GM12878 (cell line): ENCODE measurements at regions not wholly inside any gene's neighbourhood (a gene's known extent, or its start where the extent isn't known, plus 50 kb on each side); places are given as distances from the start of the nearest gene placed in this dataset.

ENCODE experiments used
- ATAC-seq: fragments of 200-7000 bp; cut with Tn5 transposase; 3 replicates; pipeline ENCODE4 v1.9.1; 2020; ENCODE audit warnings: mild to moderate bottlenecking, moderate library complexity
- BruUV-seq: library from RNA; stranded (reverse); fragments of 400-500 nt; replicated peaks from 2 replicates; lab custom pipeline; 2021; lab: Mats Ljungman, UMichigan
- CTCF ChIA-PET: fragments of 300-600 bp; sonication (Branson Sonifier 250); formaldehyde crosslinking; extraction: SDS; loops from one replicate; lab custom pipeline; 2021; ENCODE audit warnings: inconsistent platforms; lab: Yijun Ruan, JAX
- POLR2A ChIA-PET: fragments of 350-600 bp; formaldehyde crosslinking; extraction: SDS; loops from one replicate; lab custom pipeline; 2021; ENCODE audit warnings: inconsistent platforms; lab: Charles Lee
- RAD21 ChIA-PET: fragments of 300-600 bp; sonication (Branson Sonifier 250); formaldehyde crosslinking; loops from one replicate; lab custom pipeline; 2023; ENCODE audit warnings: antibody characterized with exemption; ENCODE audit not compliant: unreplicated experiment; lab: Charles Lee
- SMC1A ChIA-PET: fragments of 300-600 bp; sonication (Branson Sonifier 250); formaldehyde crosslinking; loops from one replicate; lab custom pipeline; 2023; ENCODE audit not compliant: unreplicated experiment, uncharacterized antibody; lab: Charles Lee
- DNase-seq: peaks from one replicate; pipeline ENCODE4 v3.0.0-alpha.2; 2011; ENCODE audit warnings: low read depth, low spot score
- FAIRE-seq: peaks from 3 replicates; lab custom pipeline; 2011; peaks lifted over from hg19 to GRCh38; lab: Jason Lieb, UNC
- H2AFZ ChIP-seq: 2 replicates; pipeline ENCODE4 v1.6.0; 2011; ENCODE audit warnings: low read depth, low read length, control low read depth; ENCODE audit not compliant: control insufficient read depth
- H3K27ac ChIP-seq: 2 replicates; pipeline ENCODE4 v1.5.1; 2011; ENCODE audit warnings: control low read depth; ENCODE audit not compliant: control insufficient read depth, insufficient read depth
- H3K27me3 ChIP-seq, 2 experiments: replicated peaks in 1 of 2; 2 replicates each; pipeline versions ENCODE4 v1.6.0 to v1.6.1; 2011; ENCODE audit warnings: low read length in 1 of 2; ENCODE audit not compliant: control insufficient read depth in 2 of 2, insufficient read depth in 2 of 2
- H3K36me3 ChIP-seq, 2 experiments: 2 replicates each; pipeline ENCODE4 v1.5.1; 2011; ENCODE audit warnings: low read length in 1 of 2; ENCODE audit not compliant: control insufficient read depth in 2 of 2, insufficient read depth in 2 of 2
- H3K4me1 ChIP-seq: 2 replicates; pipeline ENCODE4 v1.6.1; 2011; ENCODE audit warnings: mild to moderate bottlenecking, low read length, moderate library complexity, mixed read lengths; ENCODE audit not compliant: control insufficient read depth, insufficient read depth
- H3K4me2 ChIP-seq: 2 replicates; pipeline ENCODE4 v1.6.0; 2011; ENCODE audit warnings: control low read depth; ENCODE audit not compliant: control insufficient read depth, insufficient read depth
- H3K4me3 ChIP-seq: fragments of 200-600 bp; sonication (generic); 2 replicates; pipeline ENCODE4 v1.5.1; 2016
- H3K79me2 ChIP-seq: 2 replicates; pipeline ENCODE4 v1.6.0; 2011; ENCODE audit warnings: low read length; ENCODE audit not compliant: control insufficient read depth, insufficient read depth
- H3K9ac ChIP-seq: 2 replicates; pipeline ENCODE4 v1.8.0; 2011; ENCODE audit warnings: low read length, control low read depth, mixed read lengths; ENCODE audit not compliant: control insufficient read depth, insufficient read depth
- H3K9me3 ChIP-seq: replicated peaks from 3 replicates; pipeline ENCODE4 v1.5.1; 2011; ENCODE audit warnings: mild to moderate bottlenecking, low read length; ENCODE audit not compliant: control insufficient read depth, insufficient read depth
- H4K20me1 ChIP-seq: 2 replicates; pipeline ENCODE4 v1.6.0; 2011; ENCODE audit not compliant: control insufficient read depth, insufficient read depth
- BCL11A ChIP-seq: IDR thresholded peaks from 2 replicates; pipeline ENCODE4 v1.6.1; 2011; ENCODE audit warnings: low read depth, low read length
- BRCA1 ChIP-seq: IDR thresholded peaks from 2 replicates; pipeline ENCODE4 v1.6.1; 2011; ENCODE audit warnings: low read depth, low read length, improper control_type of control experiment
- CEBPB ChIP-seq, 2 experiments: fragments of 150-350 bp in 1 of 2; IDR thresholded peaks; 2 replicates each; pipeline ENCODE4 v1.6.1; 2012 to 2014; ENCODE audit warnings: low read depth in 2 of 2, low read length in 2 of 2, borderline replicate concordance in 1 of 2, inconsistent platforms in 1 of 2
- CTCF ChIP-seq, 3 experiments: IDR thresholded peaks in 2 of 3; conservative IDR thresholded peaks in 1 of 3; 2 replicates each; pipeline ENCODE4 v1.5.1; 2011; ENCODE audit warnings: low read depth in 3 of 3, low read length in 3 of 3, mild to moderate bottlenecking in 3 of 3, control low read depth in 2 of 3, moderate library complexity in 2 of 3, inconsistent platforms in 1 of 3, mixed read lengths in 1 of 3; ENCODE audit not compliant: control insufficient read depth in 2 of 3, insufficient read depth in 1 of 3; ENCODE audit errors: extremely low read depth in 1 of 3
- FOXM1 ChIP-seq: IDR thresholded peaks from 2 replicates; pipeline ENCODE4 v1.6.1; 2012; ENCODE audit warnings: low read depth, mild to moderate bottlenecking, inconsistent platforms, low read length, moderate library complexity
- LARP7 ChIP-seq: fragments of 450-650 bp; IDR thresholded peaks from 2 replicates; pipeline ENCODE4 v1.6.1; 2017; ENCODE audit warnings: mild to moderate bottlenecking
- PAX5 ChIP-seq: IDR thresholded peaks from 2 replicates; pipeline ENCODE4 v1.6.1; 2011; ENCODE audit warnings: low read depth, low read length, borderline replicate concordance
- POU2F2 ChIP-seq: IDR thresholded peaks from 3 replicates; pipeline ENCODE4 v1.6.1; 2011; ENCODE audit warnings: low read depth, mild to moderate bottlenecking, low read length, borderline replicate concordance
- SMAD1 ChIP-seq: fragments of 450-650 bp; IDR thresholded peaks from 2 replicates; pipeline ENCODE4 v1.6.1; 2018; ENCODE audit warnings: mild to moderate bottlenecking, low read depth; ENCODE audit not compliant: partially characterized antibody
- SMAD5 ChIP-seq: IDR thresholded peaks from 2 replicates; pipeline ENCODE4 v1.6.1; 2016; ENCODE audit warnings: antibody characterized with exemption, low read depth
- SREBF1 ChIP-seq: IDR thresholded peaks from 2 replicates; pipeline ENCODE4 v1.6.1; 2012; ENCODE audit warnings: mild to moderate bottlenecking, low read length
- SREBF2 ChIP-seq: IDR thresholded peaks from 2 replicates; pipeline ENCODE4 v1.6.1; 2012; ENCODE audit warnings: mild to moderate bottlenecking, low read length
- WGBS: methylation state at CpG from one replicate; pipeline ENCODE4 v1.1.6; 2016; ENCODE audit warnings: low lambda C conversion rate; ENCODE audit not compliant: insufficient replicate concordance, insufficient coverage; ENCODE audit errors: missing lambda C conversion rate; 5-methylcytosine and 5-hydroxymethylcytosine counted together
- in situ Hi-C: fragments of 300-500 bp; cut with MboI; formaldehyde crosslinking; loops from 9 replicates; pipeline ENCODE4 v1.14.3; 2018; ENCODE audit warnings: mixed read lengths
- intact Hi-C: fragments of 100-400 bp; cut with micrococcal nuclease; formaldehyde crosslinking; loops from one replicate; pipeline ENCODE4 v1.14.2; 2022; ENCODE audit not compliant: unreplicated experiment
- TF ChIP-seq, protein P1 (sequence below): fragments of 450-650 bp; IDR thresholded peaks from 2 replicates; pipeline ENCODE4 v1.6.1; 2016; ENCODE audit warnings: mild to moderate bottlenecking

DNA sequence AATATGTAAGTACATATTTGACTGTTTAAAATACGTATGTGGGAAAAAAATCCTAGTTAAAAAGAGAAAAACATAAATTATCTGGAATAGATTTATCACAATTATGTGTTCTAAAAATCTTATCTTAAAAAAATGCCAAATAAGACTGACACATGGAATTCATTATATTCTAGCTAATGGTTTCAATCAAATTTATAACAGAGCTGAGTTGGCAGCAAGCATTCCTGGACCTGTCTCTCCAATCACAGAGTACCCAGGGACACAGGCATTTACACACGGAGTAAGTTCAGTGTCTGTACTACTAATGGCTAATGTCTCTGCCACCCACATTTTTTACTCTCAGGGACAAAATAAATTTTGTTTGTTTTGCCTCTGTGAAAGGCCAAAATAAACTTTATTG lies 122.3 kb downstream of the RPS12 start:
- FAIRE-seq (no peak), DNase-seq (no peak), ATAC-seq (no peak)
- H3K9ac ChIP-seq, result no peak overlapping the region
- in situ Hi-C loops, result no loop called here
- no peak overlapping the region for H3K27ac ChIP-seq
- no peaks in the 10 kb centered on the region for H3K79me2 ChIP-seq
- no peaks in the 10 kb centered on the region for H3K36me3 ChIP-seq
- no TSS peak for BruUV-seq
- intact Hi-C loops, result no loop called here
- H3K27me3 ChIP-seq, result peaks cover 2 to 3% of the 10 kb centered on the region in 2 experiments; a peak in 2 of 4 replicates
- no peaks in the 10 kb centered on the region for H3K9me3 ChIP-seq
- H2AFZ ChIP-seq, result no peak overlapping the region
- H4K20me1 ChIP-seq, result no peaks in the 10 kb centered on the region
- ChIA-PET CTCF (no interaction called here), POLR2A (no interaction called here), RAD21 (no interaction called here), SMC1A (no interaction called here)
- no peak for TF ChIP-seq SMAD1
- TF ChIP-seq CEBPB (IDR thresholded peaks at IDR 0.05; ENCODE audit: borderline replicate concordance in 1 of 2, low read depth in 2 of 2, low read length in 2 of 2), result no peak
- no peak for TF ChIP-seq POU2F2
- no peak for TF ChIP-seq SMAD5
- no peak for TF ChIP-seq CTCF (IDR thresholded peaks at IDR 0.05 in 2 of 3, conservative IDR thresholded peaks at IDR 0.05 in 1 of 3; ENCODE audit: control insufficient read depth in 2 of 3, extremely low read depth in 1 of 3, insufficient read depth in 1 of 3, low read depth in 3 of 3, low read length in 3 of 3)
- no peak for TF ChIP-seq FOXM1
- TF ChIP-seq SREBF1, result no peak
- TF ChIP-seq, protein P1, sequence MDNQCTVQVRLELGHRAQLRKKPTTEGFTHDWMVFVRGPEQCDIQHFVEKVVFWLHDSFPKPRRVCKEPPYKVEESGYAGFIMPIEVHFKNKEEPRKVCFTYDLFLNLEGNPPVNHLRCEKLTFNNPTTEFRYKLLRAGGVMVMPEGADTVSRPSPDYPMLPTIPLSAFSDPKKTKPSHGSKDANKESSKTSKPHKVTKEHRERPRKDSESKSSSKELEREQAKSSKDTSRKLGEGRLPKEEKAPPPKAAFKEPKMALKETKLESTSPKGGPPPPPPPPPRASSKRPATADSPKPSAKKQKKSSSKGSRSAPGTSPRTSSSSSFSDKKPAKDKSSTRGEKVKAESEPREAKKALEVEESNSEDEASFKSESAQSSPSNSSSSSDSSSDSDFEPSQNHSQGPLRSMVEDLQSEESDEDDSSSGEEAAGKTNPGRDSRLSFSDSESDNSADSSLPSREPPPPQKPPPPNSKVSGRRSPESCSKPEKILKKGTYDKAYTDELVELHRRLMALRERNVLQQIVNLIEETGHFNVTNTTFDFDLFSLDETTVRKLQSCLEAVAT, result no peak
- TF ChIP-seq BRCA1, result no peak
- no peak for TF ChIP-seq LARP7
- no peak for TF ChIP-seq PAX5
- TF ChIP-seq BCL11A, result no peak
- TF ChIP-seq SREBF2, result no peak
- H3K4me3 ChIP-seq, result no peak overlapping the region
- no peaks in the 10 kb centered on the region for H3K4me1 ChIP-seq
- WGBS, result 42% methylated on average over 2 of the region's 2 CpGs
- H3K4me2 ChIP-seq, result no peak overlapping the region
